H9 (cell line): ENCODE measurements at regions not wholly inside any gene's neighbourhood (a gene's known extent, or its start where the extent isn't known, plus 50 kb on each side); places are given as distances from the start of the nearest gene placed in this dataset.

Experiments used
- DNase-seq: peaks from one replicate; pipeline ENCODE4 v3.0.0-alpha.2; 2017
- H2AFZ ChIP-seq: one replicate; pipeline ENCODE4 v1.6.1; 2013; ENCODE audit warnings: mild to moderate bottlenecking, low read length, control low read depth, moderate library complexity
- H2AK5ac ChIP-seq: 2 replicates; pipeline ENCODE4 v1.6.1; 2013; ENCODE audit warnings: low read length, control low read depth, mixed read lengths; ENCODE audit not compliant: insufficient read length
- H2BK120ac ChIP-seq: one replicate; pipeline ENCODE4 v1.6.1; 2013; ENCODE audit warnings: low read depth, mild to moderate bottlenecking, low read length, control low read depth, inconsistent platforms; ENCODE audit not compliant: poor library complexity, severe bottlenecking
- H2BK12ac ChIP-seq: 2 replicates; pipeline ENCODE4 v1.6.1; 2013; ENCODE audit warnings: low read length, control low read depth, mixed read lengths, low read depth; ENCODE audit not compliant: insufficient read length
- H2BK15ac ChIP-seq: 2 replicates; pipeline ENCODE4 v1.6.1; 2013; ENCODE audit warnings: low read depth, low read length, control low read depth
- H2BK20ac ChIP-seq: one replicate; pipeline ENCODE4 v1.6.1; 2013; ENCODE audit warnings: low read depth, mild to moderate bottlenecking, low read length, control low read depth, inconsistent platforms; ENCODE audit not compliant: poor library complexity, severe bottlenecking
- H2BK5ac ChIP-seq: 2 replicates; pipeline ENCODE4 v1.6.1; 2013; ENCODE audit warnings: low read length, control low read depth, mixed read lengths; ENCODE audit not compliant: insufficient read length
- H3K14ac ChIP-seq: 2 replicates; pipeline ENCODE4 v1.6.1; 2013; ENCODE audit warnings: low read length, control low read depth; ENCODE audit not compliant: insufficient read depth
- H3K18ac ChIP-seq: 2 replicates; pipeline ENCODE4 v1.6.1; 2013; ENCODE audit warnings: low read depth, mild to moderate bottlenecking, mixed read lengths, low read length, control low read depth; ENCODE audit not compliant: insufficient read length
- H3K23ac ChIP-seq: 2 replicates; pipeline ENCODE4 v1.6.1; 2013; ENCODE audit warnings: low read length, control low read depth, mixed read lengths, low read depth; ENCODE audit not compliant: insufficient read length
- H3K23me2 ChIP-seq: 2 replicates; pipeline ENCODE4 v1.6.1; 2013; ENCODE audit warnings: low read depth, mild to moderate bottlenecking, mixed read lengths, low read length, control low read depth; ENCODE audit not compliant: insufficient read length, poor library complexity, severe bottlenecking
- H3K27ac ChIP-seq: 2 replicates; pipeline ENCODE4 v1.5.1; 2013; ENCODE audit warnings: low read length, control low read depth, mixed read lengths, low read depth; ENCODE audit not compliant: insufficient read length
- H3K27me3 ChIP-seq: 2 replicates; pipeline ENCODE4 v1.6.1; 2013; ENCODE audit warnings: low read length, control low read depth, inconsistent platforms; ENCODE audit not compliant: insufficient read depth
- H3K4ac ChIP-seq: 2 replicates; pipeline ENCODE4 v1.6.1; 2013; ENCODE audit warnings: low read depth, mild to moderate bottlenecking, control low read depth, inconsistent platforms, low read length, moderate library complexity
- H3K4me1 ChIP-seq: 2 replicates; pipeline ENCODE4 v1.6.1; 2013; ENCODE audit warnings: low read length, control low read depth, inconsistent platforms; ENCODE audit not compliant: insufficient read depth
- H3K4me2 ChIP-seq: 2 replicates; pipeline ENCODE4 v1.6.1; 2013; ENCODE audit warnings: low read length, control low read depth, mixed read lengths; ENCODE audit not compliant: insufficient read length, insufficient read depth
- H3K56ac ChIP-seq: 2 replicates; pipeline ENCODE4 v1.6.1; 2013; ENCODE audit warnings: low read depth, mild to moderate bottlenecking, mixed read lengths, low read length, control low read depth; ENCODE audit not compliant: insufficient read length
- H3K79me1 ChIP-seq: 2 replicates; pipeline ENCODE4 v1.6.1; 2013; ENCODE audit warnings: low read depth, mild to moderate bottlenecking, moderate library complexity, low read length, control low read depth, inconsistent platforms; ENCODE audit not compliant: insufficient read depth, poor library complexity, severe bottlenecking
- H3K79me2 ChIP-seq: 2 replicates; pipeline ENCODE4 v1.6.1; 2013; ENCODE audit warnings: low read length, control low read depth, inconsistent platforms; ENCODE audit not compliant: insufficient read depth
- H3K9ac ChIP-seq: 2 replicates; pipeline ENCODE4 v1.6.1; 2013; ENCODE audit warnings: low read length, control low read depth, mixed read lengths; ENCODE audit not compliant: insufficient read length; ENCODE audit errors: extremely low read depth
- H3K9me3 ChIP-seq: one replicate; pipeline ENCODE4 v1.6.1; 2013; ENCODE audit warnings: low read depth, low read length, inconsistent platforms; ENCODE audit not compliant: control insufficient read depth
- H3T11ph ChIP-seq: one replicate; pipeline ENCODE4 v1.6.1; 2013; ENCODE audit warnings: mild to moderate bottlenecking, low read length, control low read depth, inconsistent platforms
- H4K20me1 ChIP-seq: one replicate; pipeline ENCODE4 v1.6.1; 2013; ENCODE audit not compliant: control insufficient read depth, insufficient read length, insufficient read depth
- H4K5ac ChIP-seq: 2 replicates; pipeline ENCODE4 v1.6.1; 2013; ENCODE audit warnings: low read depth, mild to moderate bottlenecking, mixed read lengths, low read length, control low read depth; ENCODE audit not compliant: insufficient read length
- H4K8ac ChIP-seq: replicated peaks from 2 replicates; pipeline ENCODE4 v1.6.1; 2013; ENCODE audit warnings: low read length, control low read depth, mixed read lengths, low read depth; ENCODE audit not compliant: insufficient read length
- H4K91ac ChIP-seq: 2 replicates; pipeline ENCODE4 v1.6.1; 2013; ENCODE audit warnings: low read depth, mild to moderate bottlenecking, moderate library complexity, mixed read lengths, low read length, control low read depth; ENCODE audit not compliant: insufficient read length
- H3K27ac Mint-ChIP-seq, 3 experiments: 2 replicates in 2 of 3; 3 replicates in 1 of 3; pipeline ENCODE4 v1.8.0; 2020 to 2021; ENCODE audit warnings: mixed read lengths in 3 of 3, mild to moderate bottlenecking in 1 of 3, moderate library complexity in 1 of 3
- H3K27me3 Mint-ChIP-seq: 2 replicates; pipeline ENCODE4 v1.8.0; 2021; ENCODE audit warnings: low read depth, mild to moderate bottlenecking, moderate library complexity, mixed read lengths
- H3K36me3 Mint-ChIP-seq, 3 experiments: 2 replicates in 2 of 3; 3 replicates in 1 of 3; pipeline ENCODE4 v1.8.0; 2020 to 2021; ENCODE audit warnings: low read depth in 3 of 3, mixed read lengths in 3 of 3; ENCODE audit not compliant: insufficient read depth in 1 of 3
- H3K4me1 Mint-ChIP-seq, 2 experiments: 2 replicates each; pipeline ENCODE4 v1.8.0; 2020; ENCODE audit warnings: mixed read lengths in 2 of 2
- H3K4me3 Mint-ChIP-seq, 2 experiments: 2 replicates in 1 of 2; 3 replicates in 1 of 2; pipeline ENCODE4 v1.8.0; 2020 to 2021; ENCODE audit warnings: mild to moderate bottlenecking in 2 of 2, mixed read lengths in 2 of 2, moderate library complexity in 1 of 2
- H3K9me3 Mint-ChIP-seq, 2 experiments: 2 replicates in 1 of 2; 3 replicates in 1 of 2; pipeline ENCODE4 v1.8.0; 2020; ENCODE audit warnings: mild to moderate bottlenecking in 2 of 2, mixed read lengths in 2 of 2, moderate library complexity in 1 of 2
- CTCF ChIP-seq: fragments of 200-600 bp; sonication (generic); conservative IDR thresholded peaks from 3 replicates; pipeline ENCODE4 v1.8.0; 2021; ENCODE audit warnings: antibody characterized with exemption, mild to moderate bottlenecking
- WGBS: extraction: QIAGEN DNeasy Blood & Tissue Kit; methylation state at CpG from one replicate; pipeline ENCODE4 v1.1.7; 2013; ENCODE audit warnings: missing lambda C conversion rate, low lambda C conversion rate, mixed read lengths; ENCODE audit not compliant: insufficient read length; ENCODE audit errors: extremely low coverage; 5-methylcytosine and 5-hydroxymethylcytosine counted together

- Mint-ChIP-seq H3K27ac (peak overlapping the region in 2 of 3 experiments; percentile 39 to 62; a peak in 2 of 7 replicates), H3K9me3 (no peaks in the 10 kb centered on the region), H3K36me3 (0 out of 7 replicates have a peak, but pooled peaks cover 0 to 2% (median 0%) of the 10 kb centered on the region in 3 experiments), H3K27me3 (peaks cover 7% of the 10 kb centered on the region), H3K4me1 (peaks cover 0 to 5% of the 10 kb centered on the region in 2 experiments; a peak in 1 of 4 replicates), H3K4me3 (no peak overlapping the region)
- Histone ChIP-seq H3K4me2 (no peak overlapping the region), H2BK15ac (no peak overlapping the region), H2AK5ac (no peak overlapping the region), H3K9me3 (no peaks in the 10 kb centered on the region), H3K27ac (no peak overlapping the region), H2AFZ (no peak overlapping the region), H2BK120ac (no peak overlapping the region), H3K4me1 (no peaks in the 10 kb centered on the region), H4K20me1 (no peaks in the 10 kb centered on the region), H2BK20ac (no peak overlapping the region), H3K4ac (no peak overlapping the region), H2BK12ac (no peak overlapping the region), H4K91ac (no peak overlapping the region), H3K18ac (no peak overlapping the region), H3K23me2 (no peaks in the 10 kb centered on the region), H3T11ph (no peak overlapping the region), H3K9ac (no peak overlapping the region), H4K5ac (no peak overlapping the region), H3K79me1 (no peaks in the 10 kb centered on the region), H3K14ac (no peak overlapping the region; the same call in 1 of the 2 replicates), H3K27me3 (no peaks in the 10 kb centered on the region), H2BK5ac (no peak overlapping the region), H3K23ac (no peak overlapping the region), H3K56ac (no peak overlapping the region), H3K79me2 (no peaks in the 10 kb centered on the region), H4K8ac (no peak overlapping the region)
- no CpG with 5 or more reads among the region's 12 CpGs for WGBS
- TF ChIP-seq CTCF: no peak
- DNase-seq: no peak
Observed at GRCh38 chr22:48884324-48884723, 943.3 kb downstream of the BRD1 start.
